CD4-positive, alpha-beta T cell (primary cell): ENCODE measurements at regions not wholly inside any gene's neighbourhood (a gene's known extent, or its start where the extent isn't known, plus 50 kb on each side); places are given as distances from the start of the nearest gene placed in this dataset.

Experiments
- ATAC-seq: fragments of 200-7000 bp; cut with Tn5 transposase; one replicate; pipeline ENCODE4 v1.10.0; 2022; ENCODE audit warnings: mild to moderate bottlenecking; ENCODE audit not compliant: poor library complexity
- CTCF ChIA-PET: fragments of 350-600 bp; sonication (Branson Sonifier 250); formaldehyde crosslinking; loops from one replicate; lab custom pipeline; 2021; ENCODE audit warnings: antibody characterized with exemption, inconsistent platforms; lab: Charles Lee
- POLR2A ChIA-PET: fragments of 350-600 bp; sonication (Branson Sonifier 250); formaldehyde crosslinking; loops from one replicate; lab custom pipeline; 2021; ENCODE audit warnings: antibody characterized with exemption, inconsistent platforms; lab: Charles Lee
- DNase-seq, 14 experiments: peaks; one replicate each; pipeline ENCODE4 v3.0.0-alpha.2; 2013 to 2020; ENCODE audit warnings: mixed read lengths in 2 of 14
- H3K27ac ChIP-seq, 2 donors: one replicate each; pipeline versions ENCODE4 v1.5.1 to v1.7.0; 2013; ENCODE audit warnings: low read length in 2 of 2, low read depth in 1 of 2, mild to moderate bottlenecking in 1 of 2
- H3K27me3 ChIP-seq, 2 experiments: 1 replicate in 1 of 2; 2 replicates in 1 of 2; pipeline versions ENCODE4 v1.6.1 to v1.7.0; 2013; ENCODE audit warnings: low read length in 2 of 2, control low read depth in 1 of 2, mild to moderate bottlenecking in 1 of 2, moderate library complexity in 1 of 2; ENCODE audit not compliant: insufficient read depth in 2 of 2, control insufficient read depth in 1 of 2
- H3K36me3 ChIP-seq: one replicate; pipeline ENCODE4 v1.6.1; 2013; ENCODE audit warnings: low read length, control low read depth; ENCODE audit not compliant: insufficient read depth
- H3K4me1 ChIP-seq: one replicate; pipeline ENCODE4 v1.6.1; 2013; ENCODE audit warnings: low read length, control low read depth; ENCODE audit not compliant: insufficient read depth
- H3K4me3 ChIP-seq: one replicate; pipeline ENCODE4 v1.5.1; 2013; ENCODE audit warnings: mild to moderate bottlenecking, low read length, moderate library complexity
- H3K9me3 ChIP-seq, 2 experiments: 1 replicate in 1 of 2; 2 replicates in 1 of 2; pipeline versions ENCODE4 v1.6.1 to v1.7.0; 2013; ENCODE audit warnings: low read length in 2 of 2, mild to moderate bottlenecking in 2 of 2, control low read depth in 1 of 2, moderate library complexity in 1 of 2; ENCODE audit not compliant: control insufficient read depth in 1 of 2, insufficient read depth in 1 of 2
- H3K27ac Mint-ChIP-seq: one replicate; pipeline ENCODE4 v1.8.0; 2020; ENCODE audit warnings: mixed read lengths
- H3K27me3 Mint-ChIP-seq: one replicate; pipeline ENCODE4 v1.8.0; 2021; ENCODE audit warnings: mixed read lengths
- H3K36me3 Mint-ChIP-seq: one replicate; pipeline ENCODE4 v1.8.0; 2021; ENCODE audit warnings: low read depth, mixed read lengths
- H3K4me1 Mint-ChIP-seq: one replicate; pipeline ENCODE4 v1.8.0; 2021; ENCODE audit warnings: low read depth, mixed read lengths
- H3K4me3 Mint-ChIP-seq: one replicate; pipeline ENCODE4 v1.8.0; 2020; ENCODE audit warnings: mild to moderate bottlenecking, mixed read lengths
- H3K9me3 Mint-ChIP-seq: one replicate; pipeline ENCODE4 v1.8.0; 2020; ENCODE audit warnings: mixed read lengths
- CTCF ChIP-seq: fragments of 200-600 bp; IDR thresholded peaks from one replicate; pipeline ENCODE4 v1.8.0; 2022; ENCODE audit warnings: antibody characterized with exemption, mild to moderate bottlenecking
- intact Hi-C, 2 experiments: fragments of 100-400 bp; cut with DNase I in 1 of 2; cut with micrococcal nuclease in 1 of 2; formaldehyde crosslinking; loops; one replicate each; pipeline versions ENCODE4 v1.15.1 to v1.9.0; 2023 to 2025; cut with DNase I, micrococcal nuclease

- Mint-ChIP-seq H3K36me3 (no peaks in the 10 kb centered on the region), H3K4me3 (no peak overlapping the region), H3K27me3 (no peaks in the 10 kb centered on the region), H3K4me1 (no peaks in the 10 kb centered on the region), H3K27ac (no peak overlapping the region), H3K9me3 (peaks cover 14% of the 10 kb centered on the region)
- Histone ChIP-seq H3K9me3 (peaks cover 18 to 41% of the 10 kb centered on the region in 2 experiments), H3K4me3 (no peak overlapping the region), H3K36me3 (no peaks in the 10 kb centered on the region), H3K27me3 (no peaks in the 10 kb centered on the region), H3K4me1 (no peaks in the 10 kb centered on the region), H3K27ac (no peak overlapping the region)
- DNase-seq (no peak), ATAC-seq (no peak)
- POLR2A ChIA-PET: no interaction called here
- TF ChIP-seq CTCF: no peak
- CTCF ChIA-PET: no interaction called here
- intact Hi-C loops: no loop called here
Observed at GRCh38 chr18:78571831-78572347, 407.7 kb upstream of the SALL3 start.

- ChIA-PET POLR2A (no interaction called here), CTCF (no interaction called here)
- no peak overlapping the region for H3K4me3 ChIP-seq
- H3K27me3 ChIP-seq: no peaks in the 10 kb centered on the region
- Mint-ChIP-seq H3K4me1 (no peaks in the 10 kb centered on the region), H3K27me3 (no peaks in the 10 kb centered on the region), H3K36me3 (no peaks in the 10 kb centered on the region), H3K9me3 (peaks cover 16% of the 10 kb centered on the region), H3K27ac (no peak overlapping the region), H3K4me3 (no peak overlapping the region)
- ATAC-seq (no peak), DNase-seq (no peak)
- H3K36me3 ChIP-seq: no peaks in the 10 kb centered on the region
- intact Hi-C loops: no loop called here
- H3K4me1 ChIP-seq: no peaks in the 10 kb centered on the region
- H3K27ac ChIP-seq: no peak overlapping the region
- peaks cover 18 to 42% of the 10 kb centered on the region in 2 experiments for H3K9me3 ChIP-seq
- no peak for TF ChIP-seq CTCF
Observed at GRCh38 chr18:78573773-78574172, 405.8 kb upstream of the SALL3 start.

- Mint-ChIP-seq H3K27me3 (no peaks in the 10 kb centered on the region), H3K27ac (no peak overlapping the region)
Observed at GRCh38 chr18:78576967-78577366, 402.7 kb upstream of the SALL3 start.

More at GRCh38 chr18:78576967-78577366, 402.7 kb upstream of the SALL3 start:
- Histone ChIP-seq H3K9me3 (peaks cover 18 to 49% of the 10 kb centered on the region in 2 experiments), H3K36me3 (no peaks in the 10 kb centered on the region), H3K27ac (no peak overlapping the region), H3K4me3 (no peak overlapping the region), H3K27me3 (no peaks in the 10 kb centered on the region), H3K4me1 (no peaks in the 10 kb centered on the region)
- no peak for ATAC-seq
- POLR2A ChIA-PET: no interaction called here
- Mint-ChIP-seq H3K4me1 (no peaks in the 10 kb centered on the region), H3K4me3 (no peak overlapping the region), H3K36me3 (no peaks in the 10 kb centered on the region), H3K9me3 (peaks cover 12% of the 10 kb centered on the region)
- CTCF ChIA-PET: no interaction called here
- intact Hi-C loops: no loop called here
- DNase-seq: no peak
- no peak for TF ChIP-seq CTCF
